Activated CD4-positive, alpha-beta T cell treated with anti-CD3 and anti-CD28 coated beads, Interleukin-2, amount 10 ng/mL, durations not matched to agents 7 days and 5 days (primary cell): ENCODE measurements at regions not wholly inside any gene's neighbourhood (a gene's known extent, or its start where the extent isn't known, plus 50 kb on each side); places are given as distances from the start of the nearest gene placed in this dataset.
"Not testable (repeated sequence)": the region's sequence is repeated elsewhere in the genome, so short reads cannot be mapped to it uniquely, and the experiment has no call there.

Experiments
- CTCF ChIA-PET: fragments of 350-600 bp; sonication (Branson Sonifier 250); formaldehyde crosslinking; loops from one replicate; lab custom pipeline; 2021; ENCODE audit warnings: antibody characterized with exemption; lab: Charles Lee
- POLR2A ChIA-PET: fragments of 350-600 bp; sonication (Branson Sonifier 250); formaldehyde crosslinking; loops from one replicate; lab custom pipeline; 2021; ENCODE audit warnings: antibody characterized with exemption; lab: Charles Lee
- DNase-seq: peaks from one replicate; pipeline ENCODE4 v3.0.0-alpha.2; 2020
- H3K27ac Mint-ChIP-seq: one replicate; pipeline ENCODE4 v1.8.0; 2021; ENCODE audit warnings: mild to moderate bottlenecking, moderate library complexity, mixed read lengths
- H3K27me3 Mint-ChIP-seq: one replicate; pipeline ENCODE4 v1.8.0; 2021; ENCODE audit warnings: mixed read lengths
- H3K36me3 Mint-ChIP-seq: one replicate; pipeline ENCODE4 v1.8.0; 2021; ENCODE audit warnings: low read depth, mixed read lengths
- H3K4me1 Mint-ChIP-seq: one replicate; pipeline ENCODE4 v1.8.0; 2021; ENCODE audit warnings: mixed read lengths
- H3K4me3 Mint-ChIP-seq: one replicate; pipeline ENCODE4 v1.8.0; 2021; ENCODE audit warnings: mild to moderate bottlenecking, moderate library complexity, mixed read lengths
- H3K9me3 Mint-ChIP-seq: one replicate; pipeline ENCODE4 v1.8.0; 2021; ENCODE audit warnings: mixed read lengths

GRCh38 chr13:27353166-27353583 lies 71.2 kb upstream of the GTF3A start:
- H3K27ac Mint-ChIP-seq = peak overlapping the region; percentile 72
- H3K4me3 Mint-ChIP-seq = peak overlapping the region; percentile 12
- H3K27me3 Mint-ChIP-seq = peaks cover 2% of the 10 kb centered on the region
- H3K4me1 Mint-ChIP-seq = peaks cover 10% of the 10 kb centered on the region
- no peaks in the 10 kb centered on the region for H3K9me3 Mint-ChIP-seq
- ChIA-PET CTCF (interaction anchor here (0.6 to 1.6 kb wide), 5 partner anchors 9 to 407 kb away, joined by 3 to 7 read pairs (median 5); no protein-coding TSS in a partner anchor), POLR2A (no interaction called here)
- peak; percentile 21 for DNase-seq
- no peaks in the 10 kb centered on the region for H3K36me3 Mint-ChIP-seq

- ChIA-PET CTCF (interaction anchor here (0.9 to 1.6 kb wide), 3 partner anchors 9 to 407 kb away, joined by 3 to 7 read pairs (median 5); no protein-coding TSS in a partner anchor), POLR2A (no interaction called here)
- Mint-ChIP-seq H3K27ac (no peak overlapping the region), H3K4me3 (peak overlapping the region; percentile 12), H3K9me3 (no peaks in the 10 kb centered on the region), H3K36me3 (no peaks in the 10 kb centered on the region), H3K27me3 (peaks cover 2% of the 10 kb centered on the region), H3K4me1 (peaks cover 10% of the 10 kb centered on the region)
- no peak for DNase-seq
These were observed 70.7 kb upstream of the GTF3A start for GRCh38 chr13:27353708-27354107.

GRCh38 chr13:27354379-27354778 lies 70.0 kb upstream of the GTF3A start:
- Mint-ChIP-seq H3K4me3 (no peak overlapping the region), H3K36me3 (no peaks in the 10 kb centered on the region), H3K9me3 (no peaks in the 10 kb centered on the region), H3K27ac (no peak overlapping the region), H3K27me3 (peaks cover 2% of the 10 kb centered on the region), H3K4me1 (peaks cover 10% of the 10 kb centered on the region)
- ChIA-PET CTCF (interaction anchor here (1.2 kb wide), 1 partner anchor 369 kb away, joined by 3 read pairs; no protein-coding TSS in a partner anchor), POLR2A (no interaction called here)
- no peak for DNase-seq

DNA sequence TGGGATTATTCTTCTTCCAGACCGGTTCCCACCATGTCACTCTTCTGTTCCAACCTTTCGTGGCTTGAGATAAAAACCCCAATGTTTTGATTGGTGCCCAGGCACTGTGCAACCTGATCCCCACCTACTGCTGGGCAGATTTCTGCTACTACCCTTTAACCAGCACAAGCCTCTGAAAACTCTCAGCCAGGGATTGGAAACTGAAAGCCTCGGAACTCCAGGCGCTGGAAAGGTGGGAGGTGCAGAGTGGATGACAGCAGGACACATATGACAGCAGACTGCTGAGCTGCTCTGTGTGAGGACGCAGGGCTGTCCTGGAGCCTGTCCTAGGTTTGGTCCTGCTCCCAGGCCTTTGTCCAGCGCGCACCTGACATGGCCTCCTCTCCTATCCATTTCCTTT lies 68.5 kb upstream of the GTF3A start:
- no peak overlapping the region for H3K4me3 Mint-ChIP-seq
- CTCF ChIA-PET = no interaction called here

GRCh38 chr13:27358420-27358819 lies 66.0 kb upstream of the GTF3A start:
- Mint-ChIP-seq H3K27ac (no peak overlapping the region), H3K4me1 (peaks cover 9% of the 10 kb centered on the region), H3K27me3 (peaks cover 8% of the 10 kb centered on the region), H3K4me3 (no peak overlapping the region), H3K36me3 (no peaks in the 10 kb centered on the region), H3K9me3 (no peaks in the 10 kb centered on the region)
- DNase-seq = no peak
- POLR2A ChIA-PET = interaction anchor here (0.6 kb wide), 1 partner anchor 66 kb away, joined by 3 read pairs; the partner anchor contains the start of gene GTF3A
- CTCF ChIA-PET = interaction anchor here (0.6 to 5.1 kb wide), 6 partner anchors 11 to 408 kb away, joined by 3 to 81 read pairs (median 4); no protein-coding TSS in a partner anchor

More for the DNA sequence above, 68.5 kb upstream of the GTF3A start:
- Mint-ChIP-seq H3K4me1 (peaks cover 10% of the 10 kb centered on the region), H3K9me3 (no peaks in the 10 kb centered on the region), H3K27ac (no peak overlapping the region), H3K27me3 (peaks cover 4% of the 10 kb centered on the region), H3K36me3 (no peaks in the 10 kb centered on the region)
- DNase-seq = no peak
- POLR2A ChIA-PET = no interaction called here

- peaks cover 8% of the 10 kb centered on the region for H3K27me3 Mint-ChIP-seq
- H3K4me1 Mint-ChIP-seq = peaks cover 5% of the 10 kb centered on the region
- POLR2A ChIA-PET = no interaction called here
These were observed 65.1 kb upstream of the GTF3A start for GRCh38 chr13:27359199-27359821.

GRCh38 chr13:27360562-27360961 lies 63.9 kb upstream of the GTF3A start:
- Mint-ChIP-seq H3K27ac (no peak overlapping the region), H3K27me3 (peaks cover 8% of the 10 kb centered on the region), H3K36me3 (no peaks in the 10 kb centered on the region), H3K9me3 (no peaks in the 10 kb centered on the region), H3K4me1 (peaks cover 5% of the 10 kb centered on the region), H3K4me3 (no peak overlapping the region)
- no peak for DNase-seq
- ChIA-PET CTCF (interaction anchor here (1.2 to 5.1 kb wide), 3 partner anchors 377 to 467 kb away, joined by 3 to 81 read pairs (median 32); no protein-coding TSS in a partner anchor), POLR2A (no interaction called here)

More at GRCh38 chr13:27359199-27359821, 65.1 kb upstream of the GTF3A start:
- Mint-ChIP-seq H3K4me3 (no peak overlapping the region), H3K27ac (no peak overlapping the region), H3K9me3 (no peaks in the 10 kb centered on the region), H3K36me3 (no peaks in the 10 kb centered on the region)
- CTCF ChIA-PET = interaction anchor here (0.6 to 5.1 kb wide), 6 partner anchors 78 to 1470 kb away, joined by 3 to 81 read pairs (median 3); no protein-coding TSS in a partner anchor
- DNase-seq = peak; percentile 68

DNA sequence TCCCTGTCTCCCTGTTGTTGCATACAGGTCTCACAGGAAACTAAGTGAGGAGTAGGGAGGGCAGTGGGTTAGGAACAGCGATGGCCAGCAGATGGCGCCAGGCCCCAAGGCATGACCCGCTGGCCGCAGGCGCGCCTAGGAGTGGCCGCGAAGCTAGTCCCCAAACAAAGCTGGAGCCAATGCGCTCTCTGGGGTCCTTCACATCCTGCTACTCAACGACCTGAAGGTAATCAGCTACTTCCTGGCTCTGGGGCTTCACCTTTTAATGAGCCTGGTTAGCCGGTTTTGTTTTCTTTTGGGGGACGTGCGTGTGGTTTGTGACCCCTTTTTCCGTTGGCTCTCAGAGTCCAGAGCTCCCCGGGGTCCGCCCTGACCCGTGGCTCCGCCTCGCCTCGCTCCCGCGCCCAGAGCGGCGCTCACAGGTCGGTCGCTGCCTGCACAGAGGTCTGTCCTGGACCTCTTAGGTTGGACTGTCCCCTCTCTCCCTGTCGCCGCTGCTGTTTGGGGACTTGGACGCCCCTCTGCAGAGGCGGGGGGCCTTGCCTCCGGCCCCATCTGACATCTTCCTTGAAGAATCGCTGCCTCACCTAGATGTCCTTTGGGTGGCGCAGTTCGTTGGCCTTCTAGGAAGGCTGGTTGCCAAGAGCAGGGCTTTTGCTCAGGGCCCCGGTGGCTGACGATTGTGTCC lies 62.2 kb upstream of the GTF3A start:
- Mint-ChIP-seq H3K27me3 (peaks cover 14% of the 10 kb centered on the region), H3K9me3 (no peaks in the 10 kb centered on the region), H3K27ac (no peak overlapping the region), H3K4me1 (peaks cover 5% of the 10 kb centered on the region), H3K36me3 (no peaks in the 10 kb centered on the region), H3K4me3 (peak overlapping the region; percentile 40)
- ChIA-PET CTCF (interaction anchor here (0.6 to 5.1 kb wide), 26 partner anchors 9 to 624 kb away, joined by 3 to 81 read pairs (median 4); partner anchors contain the start of gene RASL11A), POLR2A (interaction anchor here (0.5 kb wide), 2 partner anchors 72 to 117 kb away, joined by 3 to 5 read pairs; no protein-coding TSS in a partner anchor)
- DNase-seq = peak; percentile 80

DNA sequence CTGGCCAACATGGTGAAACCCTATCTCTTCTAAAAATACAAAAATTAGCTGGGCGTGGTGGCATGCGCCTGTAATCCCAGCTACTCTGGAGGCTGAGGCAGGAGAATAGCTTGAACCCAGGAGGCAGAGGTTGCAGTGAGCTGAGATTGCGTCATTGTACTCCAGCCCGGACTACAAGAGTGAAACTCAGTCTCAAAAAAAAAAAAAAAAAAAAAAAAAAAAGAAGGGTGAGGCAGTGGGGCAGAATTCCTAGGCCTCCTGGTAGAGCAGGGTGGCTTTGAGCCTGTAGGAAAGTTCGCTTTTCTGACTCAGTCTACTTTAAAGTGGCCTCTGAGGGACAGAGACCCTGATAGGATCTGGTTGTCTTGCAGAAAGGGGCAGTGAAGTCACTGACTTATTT lies 60.8 kb upstream of the GTF3A start:
- POLR2A ChIA-PET, H3K27ac Mint-ChIP-seq, H3K9me3 Mint-ChIP-seq, H3K36me3 Mint-ChIP-seq, H3K4me3 Mint-ChIP-seq, H3K4me1 Mint-ChIP-seq, DNase-seq: not testable (repeated sequence)
- H3K27me3 Mint-ChIP-seq = peaks cover 14% of the 10 kb centered on the region
- CTCF ChIA-PET = interaction anchor here (0.9 to 3.7 kb wide), 2 partner anchors 378 to 464 kb away, joined by 4 to 32 read pairs; no protein-coding TSS in a partner anchor

- CTCF ChIA-PET = interaction anchor here (0.6 to 2.3 kb wide), 2 partner anchors 144 to 459 kb away, joined by 3 to 6 read pairs; no protein-coding TSS in a partner anchor
- H3K27ac Mint-ChIP-seq = no peak overlapping the region
These were observed 56.8 kb upstream of the GTF3A start for GRCh38 chr13:27367570-27367969.

DNA sequence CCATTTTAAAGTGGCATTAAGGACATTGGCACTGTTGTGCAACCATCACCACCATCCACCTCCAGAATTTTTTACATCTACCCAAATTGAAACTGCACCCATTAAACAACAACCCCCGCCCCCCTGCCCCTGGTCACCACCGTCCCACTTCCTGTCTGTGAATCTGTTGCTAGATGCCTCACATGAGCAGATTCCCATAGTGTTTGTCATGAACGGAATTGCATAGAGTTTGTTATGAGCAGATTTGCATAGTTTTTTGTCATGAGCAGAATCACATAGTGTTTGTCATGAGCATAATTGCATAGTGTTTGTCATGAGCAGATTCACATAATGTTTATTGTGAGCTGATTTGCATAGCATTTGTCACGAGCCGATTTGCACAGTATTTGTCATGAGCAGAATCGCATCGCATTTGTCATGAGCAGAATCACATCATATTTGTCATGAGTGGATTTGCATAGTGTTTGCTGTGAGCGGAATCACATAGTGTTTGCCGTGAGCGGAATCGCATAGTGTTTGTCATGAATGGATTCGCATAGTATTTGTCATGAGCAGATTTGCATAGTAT lies 54.0 kb upstream of the GTF3A start:
- peaks cover 18% of the 10 kb centered on the region for H3K27me3 Mint-ChIP-seq
- H3K27ac Mint-ChIP-seq = no peak overlapping the region
- H3K36me3 Mint-ChIP-seq = no peaks in the 10 kb centered on the region
- ChIA-PET CTCF (interaction anchor here (0.7 to 1.8 kb wide), 2 partner anchors 9 to 12 kb away, joined by 4 to 5 read pairs; no protein-coding TSS in a partner anchor), POLR2A (interaction anchor here (0.6 kb wide), 1 partner anchor 894 kb away, joined by 3 read pairs; no protein-coding TSS in a partner anchor)
- no peaks in the 10 kb centered on the region for H3K9me3 Mint-ChIP-seq
- DNase-seq = no peak
- H3K4me1 Mint-ChIP-seq = peaks cover 12% of the 10 kb centered on the region
- no peak overlapping the region for H3K4me3 Mint-ChIP-seq

More at GRCh38 chr13:27367570-27367969, 56.8 kb upstream of the GTF3A start:
- Mint-ChIP-seq H3K36me3 (no peaks in the 10 kb centered on the region), H3K4me1 (peaks cover 6% of the 10 kb centered on the region), H3K4me3 (no peak overlapping the region), H3K9me3 (no peaks in the 10 kb centered on the region), H3K27me3 (peaks cover 14% of the 10 kb centered on the region)
- POLR2A ChIA-PET = no interaction called here
- DNase-seq = no peak

DNA sequence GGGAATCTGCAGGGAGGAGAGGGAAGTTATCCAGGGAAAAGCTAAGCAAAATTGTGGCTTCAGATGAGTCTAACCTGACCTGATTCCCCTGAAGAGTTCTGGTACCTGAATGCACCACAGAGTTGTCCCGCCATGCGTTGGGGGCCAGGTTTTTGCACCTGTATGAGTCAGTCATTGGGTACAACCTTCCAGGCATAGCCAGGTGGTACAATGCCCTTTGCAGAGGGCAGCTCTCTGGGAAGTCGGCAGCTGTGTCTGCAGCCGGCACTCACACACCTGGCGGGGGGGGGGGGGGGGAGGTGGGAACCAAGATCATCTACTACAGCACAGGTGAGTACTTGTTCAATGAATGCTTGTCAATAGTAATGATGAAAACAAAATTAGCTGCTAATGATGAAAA lies 52.5 kb upstream of the GTF3A start:
- ChIA-PET POLR2A (interaction anchor here (0.6 kb wide), 1 partner anchor 83 kb away, joined by 4 read pairs; no protein-coding TSS in a partner anchor), CTCF (interaction anchor here (1.7 to 2.1 kb wide), 2 partner anchors 10 to 454 kb away, joined by 6 to 11 read pairs; no protein-coding TSS in a partner anchor)

More for the DNA sequence above, 52.5 kb upstream of the GTF3A start:
- H3K4me3 Mint-ChIP-seq = no peak overlapping the region
- H3K9me3 Mint-ChIP-seq = no peaks in the 10 kb centered on the region
- no peak for DNase-seq
- no peak overlapping the region for H3K27ac Mint-ChIP-seq
- H3K36me3 Mint-ChIP-seq = no peaks in the 10 kb centered on the region
- H3K27me3 Mint-ChIP-seq = peaks cover 14% of the 10 kb centered on the region
- peaks cover 12% of the 10 kb centered on the region for H3K4me1 Mint-ChIP-seq
